ENCODE measurements at regions not wholly inside any gene's neighbourhood (a gene's known extent, or its start where the extent isn't known, plus 50 kb on each side); places are given as distances from the start of the nearest gene placed in this dataset.

DNA sequence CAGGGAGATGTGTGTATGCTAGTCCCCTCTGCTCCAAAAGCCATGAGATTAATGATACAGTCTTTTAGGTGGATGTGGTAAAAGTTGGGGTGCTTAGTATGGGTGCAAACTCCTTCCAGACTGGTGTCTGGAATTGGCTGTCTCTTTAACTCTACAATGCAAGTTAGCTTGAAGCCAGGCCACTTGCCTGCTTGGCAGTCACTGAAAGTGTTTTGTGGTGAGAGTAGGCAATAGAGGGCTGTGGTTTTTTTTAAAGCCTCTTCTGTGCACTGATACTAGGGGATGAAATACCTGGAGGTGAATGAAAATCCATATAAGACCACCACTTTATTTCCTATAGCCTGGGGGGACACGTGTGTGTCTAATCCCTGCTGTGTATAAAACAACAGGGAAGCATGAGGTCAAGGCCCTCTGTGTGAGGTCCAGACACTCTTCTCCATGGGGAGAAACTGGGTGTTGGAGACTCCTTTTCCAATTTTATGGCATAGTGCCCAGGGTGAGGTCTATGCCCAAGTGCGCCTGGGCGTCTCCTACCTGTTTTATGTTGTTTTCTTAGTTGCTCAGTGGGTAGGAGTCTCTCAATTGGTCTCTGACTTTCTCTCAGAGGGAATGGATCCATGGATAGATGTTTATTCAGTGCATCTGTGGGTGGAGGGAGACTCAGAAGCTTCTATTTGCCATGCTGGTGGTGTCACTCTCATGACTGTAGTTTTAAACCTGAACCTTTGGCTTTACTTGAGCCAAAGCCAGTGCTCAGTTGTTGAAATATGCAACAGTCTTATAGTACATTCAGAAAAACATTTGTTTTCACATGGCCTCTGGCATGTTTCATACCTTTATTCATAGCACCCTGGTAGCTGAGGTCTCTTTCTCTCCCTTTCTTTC, 327.8 kb upstream of the ATP11B start:
- no peak for DNase-seq (ENCODE audit: low read depth)

- DNase-seq (ENCODE audit: low read depth): no peak
These were observed 324.2 kb upstream of the ATP11B start for GRCh38 chr3:182469086-182469485.

DNA sequence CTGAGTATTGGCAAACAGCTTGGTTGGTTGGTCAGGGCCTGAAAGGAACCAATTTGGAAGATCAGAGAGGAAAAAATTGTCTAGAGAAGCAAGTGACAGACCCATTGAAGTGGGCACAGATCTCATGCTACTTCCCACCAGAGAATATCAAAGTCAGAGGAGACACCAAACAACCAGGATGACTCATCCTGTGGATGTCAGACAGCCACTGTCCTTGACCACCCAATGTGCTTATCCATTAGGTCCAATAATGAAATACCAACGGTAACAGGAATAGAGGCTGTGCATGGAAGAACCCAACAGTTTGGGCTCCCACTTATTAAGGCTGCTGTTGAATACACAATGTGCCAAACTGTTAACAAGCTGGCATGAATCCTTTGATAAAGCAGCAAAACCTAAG, 323.1 kb upstream of the ATP11B start:
- no peak for DNase-seq (ENCODE audit: low read depth)

- DNase-seq (ENCODE audit: low read depth): no peak
These were observed 320.1 kb upstream of the ATP11B start for GRCh38 chr3:182473191-182473710.

DNA sequence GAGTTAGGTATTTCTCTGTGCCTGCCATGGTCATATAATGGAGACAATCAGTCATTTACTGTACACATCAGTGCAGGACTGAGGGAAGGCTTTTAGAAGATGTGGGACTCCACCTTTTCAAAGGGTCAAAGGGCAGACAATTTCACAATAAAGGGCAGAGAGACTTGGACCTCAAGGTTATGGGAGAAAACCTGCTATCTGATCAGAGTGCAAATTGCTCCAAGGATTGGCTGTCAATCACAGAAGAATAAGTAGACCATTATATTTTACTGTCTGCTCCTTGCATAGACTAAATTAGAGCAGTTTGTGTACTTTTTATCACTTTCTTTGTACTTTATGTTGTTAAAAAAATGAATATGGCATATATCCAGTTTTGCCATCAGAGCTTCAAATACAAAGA, 314.9 kb upstream of the ATP11B start:
- DNase-seq (ENCODE audit: low read depth): no peak

DNA sequence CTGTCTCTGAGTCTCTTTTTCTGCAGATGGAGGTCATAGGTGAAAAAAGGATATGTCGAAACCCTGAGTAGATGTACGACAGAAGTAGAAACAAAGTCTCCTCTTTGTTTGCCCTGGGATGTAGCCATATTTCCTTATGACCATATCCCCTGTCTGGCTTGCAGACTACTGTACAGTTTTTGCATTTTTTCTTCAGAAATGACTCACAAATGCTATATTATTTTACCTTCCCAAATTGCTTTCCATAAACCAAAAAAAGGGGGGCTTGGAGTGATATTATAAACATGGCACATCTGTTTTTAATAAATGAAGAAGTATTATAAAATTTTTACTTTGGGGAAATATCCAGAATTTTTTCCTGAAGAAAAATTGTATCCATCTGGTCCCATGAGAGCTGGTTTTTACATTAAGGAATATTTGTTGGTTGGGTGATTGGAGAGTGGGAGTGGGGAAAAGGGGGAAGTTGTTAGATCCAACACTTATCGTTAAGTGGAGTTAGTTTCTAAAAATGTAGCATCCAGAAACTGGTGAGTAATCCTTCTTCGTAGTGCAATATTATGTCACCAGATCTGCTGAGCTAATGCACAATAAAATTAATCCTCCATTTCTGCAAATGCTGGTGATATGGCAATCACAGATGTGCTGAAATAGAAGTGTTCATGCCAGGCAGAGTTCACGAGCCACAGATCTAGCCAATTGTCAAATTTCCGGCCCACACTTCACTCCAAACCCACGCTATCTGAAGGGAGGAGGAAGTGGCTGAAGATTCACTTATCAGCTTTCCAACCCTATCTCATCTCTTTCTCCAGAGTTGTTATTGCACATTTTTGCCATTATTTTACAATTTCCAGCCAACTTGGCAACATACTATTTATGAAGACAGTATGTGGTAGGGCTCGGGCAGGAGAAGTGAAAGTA, 313.6 kb upstream of the ATP11B start:
- DNase-seq (ENCODE audit: low read depth): no peak

DNA sequence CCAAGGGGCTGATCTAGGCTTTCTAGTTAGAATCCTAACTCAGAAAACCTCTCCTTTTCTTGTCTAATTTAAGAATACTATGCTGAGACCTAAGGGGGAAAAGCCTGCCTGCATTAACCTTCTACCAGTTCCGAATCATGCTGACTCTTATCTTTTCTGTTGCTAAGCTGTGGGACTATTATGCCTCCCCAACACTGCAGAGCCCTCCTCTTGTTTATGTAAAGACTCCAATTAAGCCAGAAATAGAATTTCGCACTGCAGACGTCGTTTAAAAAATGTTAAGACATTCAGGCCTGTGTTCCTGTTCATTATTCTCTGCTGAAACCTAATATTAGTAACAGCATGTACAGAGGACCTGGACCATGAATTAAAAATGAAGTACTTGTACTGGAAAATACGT, 310.6 kb upstream of the ATP11B start:
- DNase-seq (ENCODE audit: low read depth): no peak

- DNase-seq (ENCODE audit: low read depth): no peak
These were observed 308.6 kb upstream of the ATP11B start for GRCh38 chr3:182484682-182485081.

DNA sequence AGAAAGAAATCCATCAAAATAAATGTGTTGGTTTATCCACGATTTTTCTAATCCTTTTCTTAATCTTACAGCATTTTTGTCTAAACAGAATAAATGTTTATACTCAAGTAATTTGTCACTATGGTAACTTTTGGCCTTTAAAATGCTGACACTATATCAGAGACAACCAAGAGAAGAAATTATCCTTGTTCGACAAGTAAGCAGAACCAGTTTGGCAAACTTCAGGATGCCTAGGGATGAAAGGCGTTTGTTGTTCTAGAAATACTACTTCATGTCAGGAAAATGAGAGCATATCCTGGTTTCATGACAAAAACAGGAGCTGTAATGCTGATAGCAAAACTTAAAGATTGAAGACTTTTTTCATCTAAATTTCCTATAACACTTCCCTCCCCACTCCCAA, 308.0 kb upstream of the ATP11B start:
- no peak for DNase-seq (ENCODE audit: low read depth)

- DNase-seq (ENCODE audit: low read depth): no peak
These were observed 306.8 kb upstream of the ATP11B start for GRCh38 chr3:182486463-182486862.

- DNase-seq (ENCODE audit: low read depth): no peak
These were observed 306.2 kb upstream of the ATP11B start for GRCh38 chr3:182487143-182487542.

DNA sequence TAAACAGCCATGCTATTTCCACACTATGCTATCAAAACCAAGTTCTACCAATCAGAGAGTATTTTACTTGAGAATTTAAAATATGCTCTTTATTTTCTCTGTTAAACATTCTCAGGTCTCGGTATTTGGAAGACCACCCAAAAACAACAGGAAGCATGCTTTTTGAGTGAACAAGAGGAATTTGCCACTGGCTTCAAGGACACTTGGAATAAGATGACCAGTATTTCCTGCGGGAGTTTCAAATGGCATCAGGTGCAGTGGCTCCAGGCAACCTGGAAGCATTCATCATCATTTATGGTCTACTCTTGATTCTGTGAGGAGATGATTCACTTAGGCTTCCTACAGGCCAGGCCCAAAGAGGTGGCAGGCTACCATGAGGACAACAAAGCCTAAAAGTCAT, 305.7 kb upstream of the ATP11B start:
- DNase-seq (ENCODE audit: low read depth): no peak

- no peak for DNase-seq (ENCODE audit: low read depth)
These were observed 302.5 kb upstream of the ATP11B start for GRCh38 chr3:182490596-182491491.

GRCh38 chr3:182491577-182491976, 301.7 kb upstream of the ATP11B start:
- no peak for DNase-seq (ENCODE audit: low read depth)

- no peak for DNase-seq (ENCODE audit: low read depth)
These were observed 300.8 kb upstream of the ATP11B start for GRCh38 chr3:182492536-182492935.

- no peak for DNase-seq (ENCODE audit: low read depth)
These were observed 293.0 kb upstream of the ATP11B start for GRCh38 chr3:182500289-182500688.

GRCh38 chr3:182501856-182502255, 291.4 kb upstream of the ATP11B start:
- DNase-seq (ENCODE audit: low read depth): no peak

DNA sequence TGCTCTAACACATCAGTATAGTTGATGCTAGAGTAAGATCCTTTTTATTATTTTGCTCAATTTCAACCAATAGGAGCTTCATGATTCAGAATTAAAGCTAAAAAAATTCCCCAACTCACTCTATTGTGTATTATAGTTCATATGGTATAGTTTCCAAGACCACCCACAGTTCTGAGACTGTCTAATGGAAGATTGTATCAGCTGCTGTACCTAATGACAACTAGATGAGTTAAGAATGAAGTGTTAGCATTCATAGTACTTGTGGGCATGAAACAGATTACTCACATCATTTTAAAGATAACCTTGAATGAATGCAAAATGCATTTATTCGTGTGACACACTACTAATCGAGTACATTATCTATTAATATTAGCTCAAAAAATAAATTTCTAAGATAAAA, 289.9 kb upstream of the ATP11B start:
- no peak for DNase-seq (ENCODE audit: low read depth)

DNA sequence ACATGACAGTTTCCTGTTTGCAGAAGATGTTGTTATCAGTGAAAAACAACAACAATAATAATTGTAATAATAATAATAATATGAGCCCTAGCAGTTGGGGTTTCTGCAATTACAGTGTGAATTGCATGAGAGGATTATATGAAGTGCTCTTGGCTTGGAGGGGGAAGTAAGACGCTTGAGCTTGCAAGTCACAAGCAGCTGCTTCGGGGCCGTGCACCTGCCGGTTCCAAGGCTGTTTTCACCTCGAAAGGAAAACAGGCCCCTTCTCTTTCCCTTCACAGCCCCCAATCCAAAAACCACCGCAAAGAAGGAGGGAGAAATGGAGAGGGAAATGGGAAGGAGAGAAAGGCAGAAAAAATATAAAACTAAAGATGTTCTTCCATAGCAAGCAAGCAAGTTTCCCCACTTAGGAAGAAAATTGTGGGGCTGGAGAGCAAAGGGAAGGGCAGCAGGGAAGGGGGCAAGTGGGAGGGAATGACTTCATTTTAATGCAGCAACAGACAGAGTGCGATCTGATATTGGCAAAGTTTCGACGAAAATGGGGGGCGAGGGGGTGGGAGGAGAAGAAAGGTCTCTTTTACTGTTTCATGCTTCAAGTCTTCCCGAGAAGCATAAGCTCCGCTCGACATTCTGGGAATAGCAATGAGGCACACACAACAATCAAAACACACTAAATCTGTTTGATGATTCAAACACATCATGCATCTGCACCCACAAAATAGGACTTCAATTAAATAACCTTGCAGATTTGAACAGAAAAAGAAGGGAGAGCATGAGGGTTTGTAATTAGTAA, 284.2 kb upstream of the ATP11B start:
- no peak for DNase-seq (ENCODE audit: low read depth)

DNA sequence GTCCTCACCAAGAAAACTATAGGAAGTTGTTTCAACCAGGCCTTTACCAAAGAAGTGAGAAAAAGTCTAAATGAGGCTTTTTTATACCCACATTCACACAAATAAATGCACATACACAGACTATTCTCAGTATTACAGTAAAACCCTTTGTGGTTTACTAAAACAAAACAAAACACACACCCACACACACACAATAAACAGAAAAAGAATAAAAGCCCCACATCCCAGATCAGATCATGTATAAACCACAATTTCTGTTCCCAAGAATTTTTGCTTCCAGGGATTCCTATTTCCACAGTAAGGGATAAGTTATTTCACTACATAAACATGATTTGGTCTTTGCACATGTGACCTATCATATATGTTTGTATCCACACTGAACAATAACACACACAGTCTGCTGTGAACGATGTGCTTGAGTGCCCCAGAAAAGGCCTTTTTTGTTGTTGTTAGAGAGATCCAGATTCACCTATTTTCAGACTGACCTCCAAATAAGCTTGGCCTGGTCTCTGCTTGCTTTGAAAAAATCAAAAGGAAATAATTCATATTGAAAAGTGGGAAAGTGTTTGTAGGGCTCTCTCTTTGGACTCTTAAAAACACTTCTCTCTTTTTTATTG, 283.4 kb upstream of the ATP11B start:
- no peak for DNase-seq (ENCODE audit: low read depth)

Measured in non-pigmented ciliary epithelial cell (primary cell).